Mucosa of descending colon (tissue), 3 donors: ENCODE measurements at regions not wholly inside any gene's neighbourhood (a gene's known extent, or its start where the extent isn't known, plus 50 kb on each side); places are given as distances from the start of the nearest gene placed in this dataset.

Experiments used
- ATAC-seq: fragments of 200-7000 bp; cut with Tn5 transposase; one replicate; pipeline ENCODE4 v1.9.1; 2020; ENCODE audit warnings: mild to moderate bottlenecking, moderate library complexity
- DNase-seq, 3 donors: peaks; one replicate each; pipeline ENCODE4 v3.0.0-alpha.2; 2020
- H3K36me3 ChIP-seq: fragments of 200-600 bp; one replicate; pipeline ENCODE4 v1.8.0; 2021; ENCODE audit warnings: low read depth, mild to moderate bottlenecking
- H3K4me1 ChIP-seq: fragments of 200-600 bp; one replicate; pipeline ENCODE4 v1.8.0; 2021; ENCODE audit warnings: low read depth, mild to moderate bottlenecking
- H3K4me3 ChIP-seq: fragments of 200-600 bp; one replicate; pipeline ENCODE4 v1.8.0; 2021; ENCODE audit warnings: mild to moderate bottlenecking
- H3K9me3 ChIP-seq: fragments of 200-600 bp; one replicate; pipeline ENCODE4 v1.8.0; 2021; ENCODE audit warnings: mild to moderate bottlenecking
- intact Hi-C, 2 donors: fragments of 100-400 bp; cut with DNase I in 1 of 2; cut with micrococcal nuclease in 1 of 2; formaldehyde crosslinking; loops; one replicate each; pipeline versions ENCODE4 v1.11.0 to v1.11.1; 2022; cut with DNase I, micrococcal nuclease
- TF ChIP-seq, protein P1 (sequence below): fragments of 200-600 bp; IDR thresholded peaks from one replicate; pipeline ENCODE4 v1.8.0; 2022; ENCODE audit warnings: antibody characterized with exemption, mild to moderate bottlenecking
- donor health status: DM: no; HTN: no; CAD: no; lungs with moderate emphysema.
- donor health status: DM: no; HTN: no; CAD: no.
- donor health status: DM: no; HTN: yes; CAD: no.

DNA sequence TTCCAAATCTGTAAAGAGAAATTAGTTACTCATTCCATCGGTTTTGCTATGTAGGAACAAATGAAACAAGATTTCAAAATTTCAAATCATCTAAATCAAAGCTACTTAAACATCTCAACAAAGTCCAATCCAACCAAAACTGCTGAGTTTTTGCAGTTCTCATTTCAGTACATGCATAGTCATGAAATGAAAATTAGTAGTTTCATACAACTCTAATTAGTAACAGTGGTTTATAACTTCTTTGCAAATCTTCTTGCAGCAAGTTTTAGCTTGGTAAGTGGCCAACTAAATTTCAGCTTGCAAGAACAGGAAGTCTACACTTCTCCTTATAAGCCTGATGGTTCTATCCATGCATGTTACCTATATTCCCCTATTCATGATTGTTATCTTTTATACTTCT is 75.6 kb downstream of the SPRY2 start:
- no peaks in the 10 kb centered on the region for H3K4me1 ChIP-seq
- peaks cover 6% of the 10 kb centered on the region for H3K9me3 ChIP-seq
- no peak overlapping the region for H3K4me3 ChIP-seq
- intact Hi-C loops, result no loop called here
- TF ChIP-seq, protein P1, sequence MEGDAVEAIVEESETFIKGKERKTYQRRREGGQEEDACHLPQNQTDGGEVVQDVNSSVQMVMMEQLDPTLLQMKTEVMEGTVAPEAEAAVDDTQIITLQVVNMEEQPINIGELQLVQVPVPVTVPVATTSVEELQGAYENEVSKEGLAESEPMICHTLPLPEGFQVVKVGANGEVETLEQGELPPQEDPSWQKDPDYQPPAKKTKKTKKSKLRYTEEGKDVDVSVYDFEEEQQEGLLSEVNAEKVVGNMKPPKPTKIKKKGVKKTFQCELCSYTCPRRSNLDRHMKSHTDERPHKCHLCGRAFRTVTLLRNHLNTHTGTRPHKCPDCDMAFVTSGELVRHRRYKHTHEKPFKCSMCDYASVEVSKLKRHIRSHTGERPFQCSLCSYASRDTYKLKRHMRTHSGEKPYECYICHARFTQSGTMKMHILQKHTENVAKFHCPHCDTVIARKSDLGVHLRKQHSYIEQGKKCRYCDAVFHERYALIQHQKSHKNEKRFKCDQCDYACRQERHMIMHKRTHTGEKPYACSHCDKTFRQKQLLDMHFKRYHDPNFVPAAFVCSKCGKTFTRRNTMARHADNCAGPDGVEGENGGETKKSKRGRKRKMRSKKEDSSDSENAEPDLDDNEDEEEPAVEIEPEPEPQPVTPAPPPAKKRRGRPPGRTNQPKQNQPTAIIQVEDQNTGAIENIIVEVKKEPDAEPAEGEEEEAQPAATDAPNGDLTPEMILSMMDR, result no peak
- DNase-seq, result no peak
- H3K36me3 ChIP-seq, result no peaks in the 10 kb centered on the region
- no peak for ATAC-seq

GRCh38 chr13:80263745-80264513 is 77.0 kb downstream of the SPRY2 start:
- no peaks in the 10 kb centered on the region for H3K4me1 ChIP-seq
- TF ChIP-seq, protein P1, result no peak
- no peak for ATAC-seq
- peaks cover 6% of the 10 kb centered on the region for H3K9me3 ChIP-seq
- H3K4me3 ChIP-seq, result no peak overlapping the region
- no peak for DNase-seq
- no peaks in the 10 kb centered on the region for H3K36me3 ChIP-seq
- intact Hi-C loops, result no loop called here

- ATAC-seq (no peak), DNase-seq (no peak)
- TF ChIP-seq, protein P1, result no peak
- Histone ChIP-seq H3K36me3 (no peaks in the 10 kb centered on the region), H3K4me1 (no peaks in the 10 kb centered on the region), H3K9me3 (peaks cover 6% of the 10 kb centered on the region), H3K4me3 (no peak overlapping the region)
- intact Hi-C loops, result no loop called here
Observed at GRCh38 chr13:80262051-80262695, 78.8 kb downstream of the SPRY2 start.

- no peaks in the 10 kb centered on the region for H3K36me3 ChIP-seq
- TF ChIP-seq, protein P1, result no peak
- H3K4me1 ChIP-seq, result no peaks in the 10 kb centered on the region
- DNase-seq, result peak in 2 of 3 donors; percentile 46 to 55
- peaks cover 4% of the 10 kb centered on the region for H3K9me3 ChIP-seq
- intact Hi-C loops, result no loop called here
- peak; percentile 99 for ATAC-seq
- no peak overlapping the region for H3K4me3 ChIP-seq
Observed at GRCh38 chr13:80259159-80259558, 81.8 kb downstream of the SPRY2 start.

GRCh38 chr13:80256352-80256932 is 84.5 kb downstream of the SPRY2 start:
- no peaks in the 10 kb centered on the region for H3K4me1 ChIP-seq
- TF ChIP-seq, protein P1, result no peak
- intact Hi-C loops, result no loop called here
- no peaks in the 10 kb centered on the region for H3K36me3 ChIP-seq
- DNase-seq (no peak), ATAC-seq (no peak)
- no peak overlapping the region for H3K4me3 ChIP-seq
- H3K9me3 ChIP-seq, result no peaks in the 10 kb centered on the region
